Sciatic nerve (tissue), 2 donors: ENCODE measurements at regions not wholly inside any gene's neighbourhood (a gene's known extent, or its start where the extent isn't known, plus 50 kb on each side); places are given as distances from the start of the nearest gene placed in this dataset.
A peak's percentile ranks its signal among the peaks of the same experiment; 100 is the strongest.
"Not testable (repeated sequence)": the region's sequence is repeated elsewhere in the genome, so short reads cannot be mapped to it uniquely, and the experiment has no call there.

ENCODE experiments used
- ATAC-seq: fragments of 200-7000 bp; cut with Tn5 transposase; one replicate; pipeline ENCODE4 v1.9.1; 2020; ENCODE audit warnings: mild to moderate bottlenecking, moderate library complexity
- DNase-seq: peaks from one replicate; pipeline ENCODE4 v3.0.0-alpha.2; 2020; ENCODE audit warnings: low spot score
- intact Hi-C: fragments of 100-400 bp; cut with DNase I; formaldehyde crosslinking; loops from one replicate; pipeline ENCODE4 v1.14.2; 2022
- donor health status: DM: no; HTN: no; CAD: no.
- donor health status: DM: no; HTN: no; CAD: no.

GRCh38 chr12:47417121-47417520 lies 288.7 kb downstream of the RPAP3 start:
- ATAC-seq = no peak
- no peak for DNase-seq
- intact Hi-C loops = no loop called here

- ATAC-seq (no peak), DNase-seq (no peak)
- intact Hi-C loops = no loop called here
Observed at GRCh38 chr12:47415054-47415453, 290.8 kb downstream of the RPAP3 start.

GRCh38 chr12:47414511-47414910 lies 291.3 kb downstream of the RPAP3 start:
- intact Hi-C loops = no loop called here
- DNase-seq (no peak), ATAC-seq (no peak)

DNA sequence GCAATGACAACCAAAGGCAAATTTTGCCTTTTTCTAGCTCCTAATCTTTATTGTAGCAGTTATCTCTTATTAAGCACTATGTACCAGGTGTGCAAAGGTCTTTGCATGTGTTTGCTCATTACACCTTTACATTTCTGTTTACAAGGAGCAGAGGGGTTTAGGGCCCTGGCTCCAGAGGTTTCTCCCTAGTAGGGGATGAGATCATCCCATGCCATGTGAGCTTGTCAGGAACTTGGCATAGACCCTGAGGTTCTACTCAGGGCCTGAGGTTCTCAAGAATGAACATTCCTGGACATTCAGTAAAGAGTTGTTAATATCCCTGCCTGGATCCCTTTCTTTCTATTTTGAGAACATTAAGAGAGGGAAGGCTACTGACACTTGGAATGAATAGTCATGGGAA lies 292.0 kb downstream of the RPAP3 start:
- DNase-seq = no peak
- intact Hi-C loops = no loop called here

DNA sequence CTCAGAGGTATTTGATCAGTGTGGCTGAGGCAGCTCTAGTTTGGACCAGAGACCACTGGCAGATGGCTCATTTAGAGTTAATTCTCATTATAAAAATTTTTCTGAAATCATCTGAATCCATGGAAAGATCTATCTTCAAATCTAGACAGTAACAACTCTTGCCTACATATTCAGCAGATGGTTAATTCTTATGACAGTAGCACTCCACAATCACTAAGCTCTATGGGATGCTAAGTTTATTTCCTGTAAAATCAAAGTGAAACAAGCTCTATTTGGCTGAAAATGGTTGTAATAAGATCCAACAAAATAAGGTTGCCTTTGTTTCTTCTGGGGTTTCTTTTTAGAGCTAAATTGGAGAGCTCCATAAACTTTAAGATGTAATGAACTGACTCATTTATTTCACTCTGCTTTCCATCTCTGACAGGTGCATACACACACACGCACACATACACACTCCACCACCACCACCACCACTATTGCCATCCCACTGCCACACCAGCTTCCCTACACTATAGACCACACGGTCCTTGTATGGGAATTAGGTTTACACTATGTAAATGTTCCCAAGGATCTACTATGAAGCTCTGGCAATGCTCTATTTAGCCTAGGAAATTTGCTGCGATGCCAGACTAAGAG lies 293.1 kb downstream of the RPAP3 start:
- intact Hi-C loops = no loop called here
- DNase-seq (no peak), ATAC-seq (no peak)

More for the DNA sequence above, 292.0 kb downstream of the RPAP3 start:
- ATAC-seq = no peak

DNA sequence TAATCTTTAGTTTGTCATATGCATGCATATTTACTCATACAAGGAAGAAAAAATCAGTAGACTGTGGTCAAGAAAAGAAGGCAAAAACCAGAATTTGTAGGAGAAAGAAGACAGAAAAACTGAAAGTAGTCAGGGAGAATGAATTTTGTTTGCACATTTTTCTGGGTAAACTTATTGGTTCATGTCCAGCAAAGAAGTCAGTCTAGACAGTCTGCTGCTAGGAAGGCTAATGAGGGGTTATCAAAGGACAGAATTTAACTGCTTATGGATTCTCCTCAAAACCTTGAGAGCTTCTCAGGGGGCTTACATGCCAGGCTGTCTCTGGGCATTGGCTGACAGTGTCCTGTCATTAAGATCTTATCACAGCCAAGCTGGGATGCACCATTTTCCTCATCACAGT lies 293.9 kb downstream of the RPAP3 start:
- DNase-seq (no peak), ATAC-seq (no peak)
- intact Hi-C loops = no loop called here

DNA sequence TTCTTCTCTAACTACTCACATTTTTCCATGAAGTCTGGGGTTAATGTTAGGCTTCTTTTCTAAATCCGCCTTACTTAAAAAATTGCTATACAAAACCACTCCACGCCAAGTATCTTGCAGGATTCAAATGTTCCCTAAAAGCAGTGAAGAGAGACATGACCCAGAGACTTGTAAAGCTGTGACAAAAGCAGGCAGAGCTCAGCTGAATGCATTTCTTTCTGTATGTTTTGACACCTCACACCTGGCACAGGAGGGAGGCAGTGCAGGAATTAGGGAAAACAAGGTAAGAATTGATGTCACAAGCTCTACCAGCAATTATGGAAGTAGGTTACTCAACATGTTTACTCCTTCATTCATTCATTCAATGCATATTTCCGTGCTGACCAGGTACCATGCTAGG lies 295.0 kb downstream of the RPAP3 start:
- intact Hi-C loops = no loop called here

GRCh38 chr12:47410383-47410782 lies 295.4 kb downstream of the RPAP3 start:
- intact Hi-C loops = no loop called here
- ATAC-seq = no peak
- DNase-seq = no peak

More for the DNA sequence above, 295.0 kb downstream of the RPAP3 start:
- DNase-seq (no peak), ATAC-seq (no peak)

- intact Hi-C loops = no loop called here
- DNase-seq = no peak
- no peak for ATAC-seq
Observed at GRCh38 chr12:47409310-47409987, 296.4 kb downstream of the RPAP3 start.

DNA sequence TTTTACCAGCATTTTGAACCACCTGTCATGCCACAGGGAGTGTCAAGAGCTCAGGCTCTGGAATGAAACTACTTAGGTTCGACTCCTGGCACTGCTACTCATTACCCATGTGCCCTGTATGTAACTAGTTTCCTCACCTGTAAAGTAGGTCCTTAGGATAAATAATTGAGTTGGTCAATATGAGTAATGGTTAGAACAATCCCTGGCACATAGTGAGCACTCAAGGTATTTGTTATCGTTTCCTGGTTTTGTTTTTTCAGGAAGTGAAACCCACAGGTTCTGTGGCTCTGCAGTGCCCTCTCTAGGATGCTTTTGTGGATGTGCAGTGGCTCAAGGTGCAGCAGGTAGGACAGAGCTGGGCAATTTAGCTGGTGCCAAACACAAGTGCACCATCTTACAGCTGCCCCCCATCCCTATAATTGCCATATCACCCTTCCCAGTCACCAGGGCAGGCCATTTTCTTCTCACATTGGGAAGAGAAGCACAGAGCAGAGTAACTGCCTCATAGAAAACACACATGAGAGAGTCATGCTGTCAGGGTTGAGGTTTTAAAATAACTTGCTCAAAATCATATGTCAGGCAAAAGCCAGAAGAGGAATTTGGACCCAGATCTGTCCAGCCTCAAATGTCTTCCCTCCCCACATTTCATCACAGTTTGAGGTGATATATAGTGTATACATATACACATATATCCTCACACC lies 297.5 kb downstream of the RPAP3 start:
- no peak for DNase-seq
- no peak for ATAC-seq
- intact Hi-C loops = no loop called here

DNA sequence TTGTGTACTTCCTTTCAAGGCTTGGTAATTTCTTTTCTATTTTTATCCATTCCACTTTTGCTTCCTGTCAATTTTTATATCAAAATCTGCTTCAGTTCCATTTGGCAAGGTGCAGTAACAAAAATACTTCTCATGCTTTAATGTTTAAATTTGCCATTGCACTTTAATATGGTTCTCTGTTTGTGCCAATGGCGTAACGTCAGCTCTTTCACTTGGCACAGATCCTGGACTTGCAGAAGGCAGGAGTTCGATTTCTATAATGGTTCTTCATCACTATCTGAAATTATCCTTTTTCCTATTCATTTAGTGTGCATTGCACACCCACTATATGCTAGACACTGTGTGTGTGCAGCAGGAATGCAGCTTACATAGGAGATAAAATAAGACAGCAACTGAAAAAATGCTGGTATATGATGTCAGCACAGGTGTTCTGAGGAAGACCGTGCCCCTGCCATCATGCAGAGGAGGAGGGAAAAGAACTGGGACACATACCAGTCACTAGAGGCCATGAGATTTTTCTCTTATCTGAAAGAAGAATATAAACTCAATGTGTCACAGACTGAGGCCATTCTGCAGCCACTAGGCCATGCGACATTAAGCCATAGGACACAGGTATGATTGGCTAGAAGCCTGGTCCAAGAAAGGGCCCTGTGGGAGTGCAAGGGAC lies 298.2 kb downstream of the RPAP3 start:
- no peak for ATAC-seq
- intact Hi-C loops = no loop called here
- DNase-seq = no peak

DNA sequence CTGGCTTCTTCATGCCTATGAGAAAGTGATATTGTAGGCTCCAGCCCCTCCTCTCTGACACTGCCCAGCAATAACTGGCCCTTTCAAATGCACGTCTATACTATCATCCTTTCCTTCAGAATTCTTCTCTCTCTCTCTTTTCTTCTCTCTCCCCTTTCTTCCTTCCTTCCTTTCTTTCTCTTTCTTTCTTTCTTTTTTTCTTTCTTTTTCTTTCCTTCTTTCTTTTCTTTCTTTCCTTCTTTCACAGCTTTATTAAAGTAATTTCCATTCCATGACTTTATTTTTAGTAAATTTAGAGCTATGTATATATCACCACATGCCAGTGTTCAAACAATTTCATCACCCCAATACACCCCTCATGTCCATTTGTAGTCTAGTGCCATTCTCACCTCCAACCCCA lies 302.1 kb downstream of the RPAP3 start:
- ATAC-seq (no peak), DNase-seq (no peak)
- intact Hi-C loops = no loop called here

- DNase-seq, intact Hi-C loops, ATAC-seq: not testable (repeated sequence)
Observed at GRCh38 chr12:47401196-47401595, 304.6 kb downstream of the RPAP3 start.

DNA sequence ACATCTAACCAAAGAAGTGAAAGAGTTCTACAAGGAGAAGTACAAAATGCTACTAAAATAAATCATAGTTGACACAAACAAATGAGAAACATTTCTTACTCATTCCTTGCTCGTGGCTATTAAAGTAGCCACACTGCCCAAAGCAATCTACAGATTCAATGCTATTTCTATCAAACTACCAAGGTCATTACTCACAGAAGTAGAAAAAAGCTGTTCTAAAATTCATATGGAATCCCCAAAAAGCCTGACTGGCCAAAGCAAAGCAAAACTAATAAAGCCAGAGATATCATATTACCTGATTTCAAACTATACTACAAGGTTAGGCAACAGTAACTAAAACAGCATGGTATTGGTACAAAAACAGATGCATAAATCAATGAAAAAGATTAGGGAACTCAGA lies 305.6 kb downstream of the RPAP3 start:
- intact Hi-C loops = no loop called here
- DNase-seq = no peak
- no peak for ATAC-seq

DNA sequence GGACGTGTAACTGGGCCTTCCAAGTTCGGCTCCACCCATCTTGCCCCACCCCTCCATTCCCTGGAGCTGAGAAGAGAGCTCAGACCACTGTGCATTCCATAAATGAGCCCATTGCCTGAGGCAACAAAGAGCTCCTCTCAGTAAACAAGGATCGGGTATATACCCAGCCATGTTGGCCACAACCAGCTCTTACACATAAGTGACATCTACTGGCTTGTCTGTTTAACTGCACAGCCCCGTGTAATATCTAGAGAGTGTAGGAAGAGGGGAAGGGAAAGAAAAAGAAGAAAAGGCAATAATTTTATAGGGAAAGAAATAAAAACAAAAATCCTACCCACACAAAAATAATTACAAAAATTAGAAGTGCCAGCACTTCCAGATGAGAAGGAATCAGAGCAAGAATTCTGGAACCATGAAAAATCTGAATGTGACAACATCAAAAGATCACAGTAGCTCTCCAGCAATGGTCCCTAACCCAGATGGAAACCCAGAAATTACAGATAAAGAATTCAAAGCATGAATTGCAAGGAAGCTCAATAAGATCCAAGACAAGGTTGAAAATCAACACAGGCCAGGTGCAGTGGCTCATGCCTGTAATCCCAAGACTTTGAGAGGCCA lies 308.1 kb downstream of the RPAP3 start:
- intact Hi-C loops = no loop called here
- DNase-seq (no peak), ATAC-seq (peak; percentile 77)

GRCh38 chr12:47396902-47397663 lies 308.7 kb downstream of the RPAP3 start:
- no peak for ATAC-seq
- intact Hi-C loops = no loop called here
- DNase-seq = no peak

GRCh38 chr12:47394070-47394469 lies 311.8 kb downstream of the RPAP3 start:
- intact Hi-C loops = no loop called here
- DNase-seq (no peak), ATAC-seq (no peak)

GRCh38 chr12:47393403-47393790 lies 312.4 kb downstream of the RPAP3 start:
- no peak for ATAC-seq

GRCh38 chr12:47391566-47391965 lies 311.8 kb upstream of the AMIGO2 start:
- DNase-seq (no peak), ATAC-seq (no peak)
- intact Hi-C loops = no loop called here

More at GRCh38 chr12:47393403-47393790, 312.4 kb downstream of the RPAP3 start:
- no peak for DNase-seq
- intact Hi-C loops = no loop called here
